Spleen (tissue), 11 donors: ENCODE measurements at regions not wholly inside any gene's neighbourhood (a gene's known extent, or its start where the extent isn't known, plus 50 kb on each side); places are given as distances from the start of the nearest gene placed in this dataset.
A peak's percentile ranks its signal among the peaks of the same experiment; 100 is the strongest.

Experiments used
- DNase-seq: peaks from one replicate; pipeline ENCODE4 v3.0.0-alpha.2; 2020
- H3K27ac ChIP-seq, 8 donors: fragments of 200-600 bp; sonication (generic) in 7 of 8; 1 replicate in 4 of 8; 2 replicates in 4 of 8; pipeline versions ENCODE4 v1.5.0 to v1.8.0; 2016 to 2021; ENCODE audit warnings: inconsistent platforms in 4 of 8, mild to moderate bottlenecking in 4 of 8, moderate library complexity in 1 of 8
- H3K27me3 ChIP-seq, 7 donors: fragments of 200-600 bp; sonication (generic) in 6 of 7; replicated peaks in 1 of 7; 1 replicate in 4 of 7; 2 replicates in 3 of 7; pipeline versions ENCODE4 v1.5.0 to v1.8.0; 2016 to 2021; ENCODE audit warnings: inconsistent platforms in 3 of 7, mild to moderate bottlenecking in 1 of 7
- H3K36me3 ChIP-seq, 6 donors: fragments of 200-600 bp; sonication (generic) in 5 of 6; 1 replicate in 4 of 6; 2 replicates in 2 of 6; pipeline versions ENCODE4 v1.5.0 to v1.8.0; 2016 to 2021; ENCODE audit warnings: inconsistent platforms in 2 of 6
- H3K4me1 ChIP-seq, 6 donors: fragments of 200-600 bp; sonication (generic) in 5 of 6; 1 replicate in 3 of 6; 2 replicates in 3 of 6; pipeline versions ENCODE4 v1.5.0 to v1.8.0; 2016 to 2021; ENCODE audit warnings: inconsistent platforms in 3 of 6
- H3K4me3 ChIP-seq, 8 donors: fragments of 200-600 bp; sonication (generic) in 7 of 8; 1 replicate in 4 of 8; 2 replicates in 4 of 8; pipeline versions ENCODE4 v1.5.0 to v1.8.0; 2016 to 2021; ENCODE audit warnings: inconsistent platforms in 4 of 8, mild to moderate bottlenecking in 4 of 8, moderate library complexity in 2 of 8
- H3K9me3 ChIP-seq, 8 donors: fragments of 200-600 bp; sonication (generic) in 7 of 8; 1 replicate in 4 of 8; 2 replicates in 4 of 8; pipeline versions ENCODE4 v1.5.0 to v1.8.0; 2016 to 2021; ENCODE audit warnings: inconsistent platforms in 4 of 8
- CTCF ChIP-seq, 11 experiments: fragments of 200-600 bp in 7 of 11; fragments of 450-650 bp in 4 of 11; sonication (generic) in 4 of 11; IDR thresholded peaks in 8 of 11; conservative IDR thresholded peaks in 3 of 11; 1 replicate in 7 of 11; 2 replicates in 4 of 11; pipeline versions ENCODE4 v1.4.0 to v1.8.0; 2016 to 2021; ENCODE audit warnings: antibody characterized with exemption in 11 of 11, inconsistent platforms in 4 of 11, mild to moderate bottlenecking in 1 of 11
- POLR2A ChIP-seq, 3 donors: fragments of 450-650 bp; IDR thresholded peaks; one replicate each; pipeline ENCODE4 v1.5.1; 2017; ENCODE audit warnings: antibody characterized with exemption in 3 of 3, mild to moderate bottlenecking in 1 of 3
- POLR2AphosphoS5 ChIP-seq, 3 donors: sonication (generic); formaldehyde crosslinking; IDR thresholded peaks; one replicate each; pipeline ENCODE4 v1.5.1; 2017; ENCODE audit warnings: antibody characterized with exemption in 3 of 3
- WGBS, 5 donors: extraction: QIAGEN DNeasy Blood & Tissue Kit in 3 of 5; methylation state at CpG; one replicate each; pipeline versions ENCODE4 v1.1.5 to v1.1.7; 2013 to 2018; 5-methylcytosine and 5-hydroxymethylcytosine counted together
- intact Hi-C: fragments of 100-400 bp; cut with DNase I; formaldehyde crosslinking; loops from one replicate; pipeline ENCODE4 v1.15.0; 2023; ENCODE audit warnings: low total_unique reads
- donor health status: healthy with polysubstance abuse.
- donor health status: DM: no; HTN: no; CAD: no; lungs with moderate emphysema.
- donor health status: DM: no; HTN: no; CAD: no.
- donor health status: Bipolar disorder and iron deficiency.
- donor health status: healthy.
- donor health status: DM: no; HTN: no; CAD: no.
- donor health status: DM: yes; HTN: yes; CAD: no.

DNA sequence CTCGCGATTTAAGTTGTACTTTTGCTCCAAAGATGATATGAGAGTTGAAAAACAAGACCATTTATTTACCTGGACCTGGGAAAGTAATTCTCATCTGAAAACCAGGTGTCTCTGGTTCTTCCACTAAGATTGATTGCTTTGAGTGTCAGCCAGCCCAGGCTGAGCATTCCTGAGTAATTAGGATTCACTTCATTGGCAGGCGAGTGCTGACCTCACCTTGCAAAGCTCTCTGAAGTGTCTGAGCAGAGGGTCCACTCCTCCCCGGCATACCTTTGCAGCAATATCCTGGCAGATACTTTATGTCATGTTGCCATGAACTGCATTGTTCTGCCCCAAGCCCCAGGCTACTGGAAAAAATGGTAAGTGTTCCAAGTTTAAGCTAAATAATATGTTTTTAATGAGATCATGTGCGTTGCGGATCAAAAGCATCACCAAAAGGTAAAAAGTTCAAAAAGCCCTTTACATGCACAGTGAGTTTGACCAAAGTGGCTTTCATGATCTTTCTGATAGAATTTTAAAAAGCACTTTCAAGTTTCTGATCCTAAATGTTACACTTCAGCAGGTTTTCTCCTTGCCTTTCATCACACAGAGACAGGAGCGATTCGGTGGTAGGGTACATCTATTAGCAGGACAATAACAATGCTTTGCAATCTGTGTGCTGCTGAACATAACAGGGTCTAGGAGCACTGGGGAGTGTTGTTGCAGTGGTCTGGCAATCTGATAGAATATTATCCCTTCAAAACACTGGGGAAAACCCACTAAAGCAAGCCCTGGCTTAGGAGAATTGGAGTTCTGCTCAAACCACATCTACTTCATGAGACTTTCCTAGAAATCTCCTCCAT, 127.8 kb upstream of the EEF1E1 start:
- Histone ChIP-seq H3K4me3 (no peak overlapping the region), H3K27ac (no peak overlapping the region), H3K4me1 (no peaks in the 10 kb centered on the region), H3K27me3 (peaks cover 0 to 4% (median 0%) of the 10 kb centered on the region in 7 donors), H3K9me3 (no peaks in the 10 kb centered on the region), H3K36me3 (no peaks in the 10 kb centered on the region)
- intact Hi-C loops = no loop called here
- 69 to 75% (median 74%) methylated on average over 8 of the region's 8 CpGs for WGBS, 5 donors
- DNase-seq = no peak
- TF ChIP-seq CTCF (IDR thresholded peaks at IDR 0.05 in 8 of 11, conservative IDR thresholded peaks at IDR 0.05 in 3 of 11) (no peak), POLR2A (IDR thresholded peaks at IDR 0.05) (no peak), POLR2AphosphoS5 (IDR thresholded peaks at IDR 0.05) (no peak)

DNA sequence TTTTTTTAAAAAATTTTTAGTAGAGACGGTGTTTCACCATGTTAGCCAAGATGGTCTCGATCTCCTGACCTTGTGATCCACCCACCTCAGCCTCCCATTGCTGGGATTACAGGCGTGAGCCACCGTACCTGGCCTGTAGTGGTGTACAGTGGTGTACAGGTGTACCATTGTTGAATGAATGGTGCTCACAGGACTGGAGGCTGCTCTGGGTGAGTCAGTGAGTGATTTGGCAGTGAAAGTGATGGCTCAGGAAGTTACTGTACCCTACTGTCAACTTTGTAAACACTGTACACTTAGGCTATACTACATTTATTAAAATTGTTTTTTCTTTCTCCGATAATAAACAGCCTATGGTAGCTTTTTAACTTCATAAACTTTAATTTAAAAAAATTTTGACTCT, 122.8 kb upstream of the EEF1E1 start:
- Histone ChIP-seq H3K9me3 (no peaks in the 10 kb centered on the region), H3K36me3 (no peaks in the 10 kb centered on the region), H3K27ac (no peak overlapping the region), H3K4me3 (no peak overlapping the region), H3K27me3 (no peaks in the 10 kb centered on the region), H3K4me1 (no peaks in the 10 kb centered on the region)
- no peak for DNase-seq
- intact Hi-C loops = no loop called here
- 80 to 99% (median 87%) methylated on average over 5 of the region's 5 CpGs for WGBS, 5 donors
- no peak for TF ChIP-seq POLR2A (IDR thresholded peaks at IDR 0.05)

DNA sequence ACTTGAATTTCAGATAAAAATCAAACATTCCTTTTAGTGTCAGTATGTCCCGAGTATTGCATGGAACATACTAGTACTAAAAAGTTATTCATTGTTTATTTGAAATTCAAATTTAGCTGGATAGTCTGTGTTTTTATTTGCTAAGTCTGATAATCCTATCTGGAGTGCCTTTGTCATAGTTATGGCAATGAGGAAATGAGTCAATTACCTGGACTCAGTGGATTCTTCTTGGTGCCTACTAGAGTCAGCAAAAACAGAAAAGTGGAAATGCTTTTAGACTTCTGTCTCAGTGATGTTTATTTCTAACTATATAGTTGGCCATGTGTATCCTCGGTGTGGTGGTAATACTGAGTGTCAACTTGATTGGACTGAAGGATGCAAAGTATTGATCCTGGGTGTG, 121.3 kb upstream of the EEF1E1 start:
- Histone ChIP-seq H3K27ac (no peak overlapping the region), H3K36me3 (no peaks in the 10 kb centered on the region), H3K9me3 (no peaks in the 10 kb centered on the region), H3K4me3 (no peak overlapping the region), H3K4me1 (no peaks in the 10 kb centered on the region), H3K27me3 (no peaks in the 10 kb centered on the region)
- 72 to 90% (median 84%) methylated on average over 2 of the region's 2 CpGs for WGBS, 5 donors
- intact Hi-C loops = loop anchor here (5.0 kb wide), 1 partner anchor 501 kb away; no protein-coding TSS in a partner anchor
- no peak for TF ChIP-seq POLR2A (IDR thresholded peaks at IDR 0.05)
- no peak for TF ChIP-seq CTCF (IDR thresholded peaks at IDR 0.05 in 8 of 11, conservative IDR thresholded peaks at IDR 0.05 in 3 of 11)
- no peak for TF ChIP-seq POLR2AphosphoS5 (IDR thresholded peaks at IDR 0.05)
- no peak for DNase-seq

- H3K27ac ChIP-seq = no peak overlapping the region
- DNase-seq = no peak
- no peaks in the 10 kb centered on the region for H3K36me3 ChIP-seq
- H3K27me3 ChIP-seq = peaks cover 0 to 5% (median 0%) of the 10 kb centered on the region in 7 donors
- H3K4me1 ChIP-seq = no peaks in the 10 kb centered on the region
- no peak overlapping the region for H3K4me3 ChIP-seq
- intact Hi-C loops = loop anchor here (5.0 kb wide), 1 partner anchor 87 kb away; no protein-coding TSS in a partner anchor
- no peaks in the 10 kb centered on the region for H3K9me3 ChIP-seq
- TF ChIP-seq POLR2A (IDR thresholded peaks at IDR 0.05) (no peak), CTCF (IDR thresholded peaks at IDR 0.05 in 8 of 11, conservative IDR thresholded peaks at IDR 0.05 in 3 of 11) (peak; percentile 36 to 88 (median 74))
- WGBS, 5 donors = 3 to 5% (median 4%) methylated on average over 3 of the region's 3 CpGs
These were observed 117.1 kb upstream of the EEF1E1 start for GRCh38 chr6:8219352-8219943.
